A673 (cell line): ENCODE measurements at regions not wholly inside any gene's neighbourhood (a gene's known extent, or its start where the extent isn't known, plus 50 kb on each side); places are given as distances from the start of the nearest gene placed in this dataset.

Experiments
- EZH2 ChIP-seq: fragments of 200-600 bp; sonication (generic); IDR thresholded peaks from 2 replicates; pipeline ENCODE4 v1.6.1; 2017; ENCODE audit warnings: borderline replicate concordance, low read depth, mild to moderate bottlenecking, mixed read lengths, antibody characterized with exemption, low read length; ENCODE audit not compliant: poor library complexity, severe bottlenecking
- TF ChIP-seq, protein P1 (sequence below): fragments of 300-800, 200-600 bp; sonication (generic); conservative IDR thresholded peaks from 2 replicates; pipeline ENCODE4 v1.5.1; 2017; ENCODE audit warnings: low read depth, mild to moderate bottlenecking, antibody characterized with exemption, low read length, moderate library complexity, mixed read lengths

DNA sequence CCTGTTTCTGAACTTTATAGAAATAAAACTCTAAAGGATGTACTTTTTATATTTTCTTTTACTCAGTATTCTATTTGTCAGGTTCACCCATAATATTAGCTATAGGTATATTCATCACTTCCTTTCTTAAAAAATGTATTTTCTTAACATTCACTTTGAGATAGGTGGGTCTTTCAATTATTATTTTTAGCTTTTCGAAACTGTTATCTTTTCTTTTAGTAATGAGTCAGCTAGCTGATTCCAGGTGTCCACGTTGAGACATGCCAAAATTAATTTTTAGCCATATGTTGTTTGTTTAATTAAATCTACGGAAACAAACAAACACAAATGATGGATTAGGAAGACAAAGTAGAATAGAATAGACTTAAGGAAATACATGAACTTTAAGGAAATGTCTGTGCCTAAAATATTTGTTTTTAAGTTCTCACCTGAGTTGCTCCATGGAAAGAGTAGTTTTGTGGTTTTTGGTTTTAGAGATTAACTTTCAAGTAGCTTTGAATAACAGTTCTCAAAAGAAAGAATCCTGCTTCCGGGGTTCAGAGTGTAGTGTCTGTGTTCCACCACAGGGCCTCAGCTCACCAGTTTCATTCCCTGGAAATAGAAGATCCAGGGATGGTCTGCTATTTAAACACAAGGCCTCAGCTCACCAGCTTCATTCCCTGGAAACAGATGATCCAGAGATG, 435.0 kb downstream of the HAO1 start:
- TF ChIP-seq, protein P1, sequence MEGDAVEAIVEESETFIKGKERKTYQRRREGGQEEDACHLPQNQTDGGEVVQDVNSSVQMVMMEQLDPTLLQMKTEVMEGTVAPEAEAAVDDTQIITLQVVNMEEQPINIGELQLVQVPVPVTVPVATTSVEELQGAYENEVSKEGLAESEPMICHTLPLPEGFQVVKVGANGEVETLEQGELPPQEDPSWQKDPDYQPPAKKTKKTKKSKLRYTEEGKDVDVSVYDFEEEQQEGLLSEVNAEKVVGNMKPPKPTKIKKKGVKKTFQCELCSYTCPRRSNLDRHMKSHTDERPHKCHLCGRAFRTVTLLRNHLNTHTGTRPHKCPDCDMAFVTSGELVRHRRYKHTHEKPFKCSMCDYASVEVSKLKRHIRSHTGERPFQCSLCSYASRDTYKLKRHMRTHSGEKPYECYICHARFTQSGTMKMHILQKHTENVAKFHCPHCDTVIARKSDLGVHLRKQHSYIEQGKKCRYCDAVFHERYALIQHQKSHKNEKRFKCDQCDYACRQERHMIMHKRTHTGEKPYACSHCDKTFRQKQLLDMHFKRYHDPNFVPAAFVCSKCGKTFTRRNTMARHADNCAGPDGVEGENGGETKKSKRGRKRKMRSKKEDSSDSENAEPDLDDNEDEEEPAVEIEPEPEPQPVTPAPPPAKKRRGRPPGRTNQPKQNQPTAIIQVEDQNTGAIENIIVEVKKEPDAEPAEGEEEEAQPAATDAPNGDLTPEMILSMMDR, result no peak
- no peak for TF ChIP-seq EZH2
